ENCODE measurements at regions not wholly inside any gene's neighbourhood (a gene's known extent, or its start where the extent isn't known, plus 50 kb on each side); places are given as distances from the start of the nearest gene placed in this dataset.

GRCh38 chr5:174624733-174625522 lies 99.5 kb upstream of the MSX2 start:
- Histone ChIP-seq H2AFZ (no peak overlapping the region), H3K27ac (peak overlapping the region; percentile 70), H3K9me2 (replicated peaks; ENCODE audit: insufficient read depth) (no peaks in the 10 kb centered on the region), H4K20me1 (ENCODE audit: insufficient read depth, poor library complexity, severe bottlenecking) (no peaks in the 10 kb centered on the region), H3K36me3 (replicated peaks; ENCODE audit: insufficient read depth, low read depth) (no peaks in the 10 kb centered on the region), H3K4me2 (peak overlapping the region; percentile 60), H3K79me2 (no peaks in the 10 kb centered on the region), H3K4me1 (ENCODE audit: insufficient read depth) (peaks cover 31% of the 10 kb centered on the region), H3K27me3 (no peaks in the 10 kb centered on the region), H3K9me3 (ENCODE audit: low read depth) (no peaks in the 10 kb centered on the region), H3K4me3 (no peak overlapping the region)
- no peak for TF ChIP-seq EZH2phosphoT487 (IDR thresholded peaks at IDR 0.05; ENCODE audit: low read depth, severe bottlenecking, unreplicated experiment)
- TF ChIP-seq EZH2 (IDR thresholded peaks at IDR 0.05; ENCODE audit: borderline replicate concordance) = no peak
- TF ChIP-seq CTCF (IDR thresholded peaks at IDR 0.05; ENCODE audit: poor library complexity) = no peak
- DNase-seq (ENCODE audit: low spot score) = peak; percentile 66
- WGBS (ENCODE audit: low lambda C conversion rate, missing lambda C conversion rate) = 49% methylated on average over 12 of the region's 12 CpGs

GRCh38 chr5:174625591-174626350 lies 98.6 kb upstream of the MSX2 start:
- no peaks in the 10 kb centered on the region for H3K36me3 ChIP-seq (replicated peaks; ENCODE audit: insufficient read depth, low read depth)
- H3K9me2 ChIP-seq (replicated peaks; ENCODE audit: insufficient read depth) = no peaks in the 10 kb centered on the region
- no peak for DNase-seq (ENCODE audit: low spot score)
- no peaks in the 10 kb centered on the region for H3K9me3 ChIP-seq (ENCODE audit: low read depth)
- WGBS (ENCODE audit: low lambda C conversion rate, missing lambda C conversion rate) = 42% methylated on average over 11 of the region's 11 CpGs
- no peak overlapping the region for H2AFZ ChIP-seq
- no peaks in the 10 kb centered on the region for H4K20me1 ChIP-seq (ENCODE audit: insufficient read depth, poor library complexity, severe bottlenecking)
- peaks cover 31% of the 10 kb centered on the region for H3K4me1 ChIP-seq (ENCODE audit: insufficient read depth)
- H3K27me3 ChIP-seq = no peaks in the 10 kb centered on the region
- H3K4me2 ChIP-seq = peak overlapping the region; percentile 60
- no peak overlapping the region for H3K4me3 ChIP-seq
- TF ChIP-seq CTCF (IDR thresholded peaks at IDR 0.05; ENCODE audit: poor library complexity) (no peak), EZH2 (IDR thresholded peaks at IDR 0.05; ENCODE audit: borderline replicate concordance) (no peak), EZH2phosphoT487 (IDR thresholded peaks at IDR 0.05; ENCODE audit: low read depth, severe bottlenecking, unreplicated experiment) (no peak)
- H3K27ac ChIP-seq = peak overlapping the region; percentile 70
- no peaks in the 10 kb centered on the region for H3K79me2 ChIP-seq

DNA sequence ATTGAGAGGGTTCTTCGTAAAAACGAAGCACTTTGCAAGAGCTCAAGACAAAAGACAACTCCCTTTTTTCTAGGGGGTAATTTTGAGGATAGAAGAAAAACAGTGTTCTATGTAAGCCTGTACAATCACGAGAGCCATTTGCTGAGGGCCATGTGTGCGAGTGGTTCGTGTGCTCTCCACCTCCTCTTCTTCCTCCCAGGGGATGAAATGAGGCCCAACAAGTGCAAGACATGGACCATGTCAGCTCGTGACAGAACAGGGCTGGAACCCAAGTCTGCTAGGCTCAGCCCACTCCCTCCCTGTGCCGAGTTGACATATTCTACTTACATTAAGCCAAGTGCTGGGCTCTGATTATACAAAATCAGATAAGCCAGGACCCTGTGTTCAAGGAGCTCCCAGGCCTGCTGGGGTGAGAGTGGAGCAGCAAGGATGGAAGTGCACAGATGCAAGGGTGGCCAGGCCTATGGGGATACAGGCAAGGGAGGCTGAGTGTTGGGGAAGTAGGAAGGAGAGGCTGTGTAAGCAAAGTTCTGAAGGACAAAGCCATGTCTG lies 97.9 kb upstream of the MSX2 start:
- no peaks in the 10 kb centered on the region for H3K9me3 ChIP-seq (ENCODE audit: low read depth)
- H4K20me1 ChIP-seq (ENCODE audit: insufficient read depth, poor library complexity, severe bottlenecking) = no peaks in the 10 kb centered on the region
- H3K79me2 ChIP-seq = no peaks in the 10 kb centered on the region
- H3K4me1 ChIP-seq (ENCODE audit: insufficient read depth) = peaks cover 31% of the 10 kb centered on the region
- H3K27me3 ChIP-seq = no peaks in the 10 kb centered on the region
- H3K4me2 ChIP-seq = peak overlapping the region; percentile 60
- H3K27ac ChIP-seq = peak overlapping the region; percentile 70
- H3K9me2 ChIP-seq (replicated peaks; ENCODE audit: insufficient read depth) = no peaks in the 10 kb centered on the region
- no peak overlapping the region for H2AFZ ChIP-seq
- WGBS (ENCODE audit: low lambda C conversion rate, missing lambda C conversion rate) = 38% methylated on average over 7 of the region's 7 CpGs
- H3K36me3 ChIP-seq (replicated peaks; ENCODE audit: insufficient read depth, low read depth) = no peaks in the 10 kb centered on the region
- no peak for DNase-seq (ENCODE audit: low spot score)
- TF ChIP-seq EZH2 (IDR thresholded peaks at IDR 0.05; ENCODE audit: borderline replicate concordance) = no peak
- H3K4me3 ChIP-seq = no peak overlapping the region

- H3K79me2 ChIP-seq = no peaks in the 10 kb centered on the region
- TF ChIP-seq EZH2 (IDR thresholded peaks at IDR 0.05; ENCODE audit: borderline replicate concordance) (no peak), EZH2phosphoT487 (IDR thresholded peaks at IDR 0.05; ENCODE audit: low read depth, severe bottlenecking, unreplicated experiment) (no peak), CTCF (IDR thresholded peaks at IDR 0.05; ENCODE audit: poor library complexity) (no peak)
- 55% methylated on average over 6 of the region's 6 CpGs for WGBS (ENCODE audit: low lambda C conversion rate, missing lambda C conversion rate)
Measured at GRCh38 chr5:174636094-174636493, 88.3 kb upstream of the MSX2 start.

More at GRCh38 chr5:174636094-174636493, 88.3 kb upstream of the MSX2 start:
- Histone ChIP-seq H3K4me3 (no peak overlapping the region), H4K20me1 (ENCODE audit: insufficient read depth, poor library complexity, severe bottlenecking) (no peaks in the 10 kb centered on the region), H2AFZ (no peak overlapping the region), H3K36me3 (replicated peaks; ENCODE audit: insufficient read depth, low read depth) (no peaks in the 10 kb centered on the region), H3K4me2 (no peak overlapping the region), H3K4me1 (ENCODE audit: insufficient read depth) (no peaks in the 10 kb centered on the region), H3K27me3 (no peaks in the 10 kb centered on the region), H3K9me3 (ENCODE audit: low read depth) (no peaks in the 10 kb centered on the region), H3K27ac (no peak overlapping the region), H3K9me2 (replicated peaks; ENCODE audit: insufficient read depth) (no peaks in the 10 kb centered on the region)
- DNase-seq (ENCODE audit: low spot score) = no peak
